ENCODE measurements at regions not wholly inside any gene's neighbourhood (a gene's known extent, or its start where the extent isn't known, plus 50 kb on each side); places are given as distances from the start of the nearest gene placed in this dataset.

DNA sequence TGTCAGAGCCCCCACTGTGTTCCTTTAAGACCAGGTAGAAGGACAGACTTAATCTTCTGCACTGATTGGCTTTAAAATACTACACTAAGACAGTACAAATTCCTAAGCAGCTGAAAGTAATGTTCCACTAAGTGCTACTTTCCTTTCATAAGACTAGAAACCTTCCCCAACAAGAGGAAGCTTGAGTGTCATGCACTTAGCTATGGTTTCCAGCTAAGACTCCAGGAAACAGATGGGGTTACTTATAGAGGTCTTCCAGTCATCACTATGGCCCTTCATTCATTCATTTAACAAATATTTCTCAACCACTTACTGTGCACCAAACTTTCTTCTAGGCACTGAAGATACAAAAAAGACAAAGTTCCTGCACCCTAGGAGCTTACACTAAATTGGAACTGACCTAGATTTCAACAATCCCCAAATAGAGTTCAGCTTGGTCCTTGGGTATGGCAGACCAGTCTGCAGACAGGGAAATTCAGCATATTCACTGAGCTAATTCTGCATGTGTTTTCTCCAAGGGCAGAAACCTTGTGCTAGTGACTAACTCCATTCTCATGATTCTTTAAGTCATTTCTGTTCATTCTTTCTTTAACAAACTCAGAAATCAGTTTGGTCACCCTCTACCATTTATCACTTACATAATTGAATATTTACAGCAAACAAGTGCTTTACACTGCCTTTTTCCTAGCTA, 178.4 kb upstream of the MTNR1B start:
- Histone ChIP-seq H3K4me3 (no peak overlapping the region), H3K27ac (no peak overlapping the region), H3K4me1 (no peaks in the 10 kb centered on the region), H3K36me3 (no peaks in the 10 kb centered on the region), H3K27me3 (no peaks in the 10 kb centered on the region), H3K9me3 (no peaks in the 10 kb centered on the region)
- DNase-seq (ENCODE audit: low spot score in 2 of 2): no peak
- TF ChIP-seq, protein P1, sequence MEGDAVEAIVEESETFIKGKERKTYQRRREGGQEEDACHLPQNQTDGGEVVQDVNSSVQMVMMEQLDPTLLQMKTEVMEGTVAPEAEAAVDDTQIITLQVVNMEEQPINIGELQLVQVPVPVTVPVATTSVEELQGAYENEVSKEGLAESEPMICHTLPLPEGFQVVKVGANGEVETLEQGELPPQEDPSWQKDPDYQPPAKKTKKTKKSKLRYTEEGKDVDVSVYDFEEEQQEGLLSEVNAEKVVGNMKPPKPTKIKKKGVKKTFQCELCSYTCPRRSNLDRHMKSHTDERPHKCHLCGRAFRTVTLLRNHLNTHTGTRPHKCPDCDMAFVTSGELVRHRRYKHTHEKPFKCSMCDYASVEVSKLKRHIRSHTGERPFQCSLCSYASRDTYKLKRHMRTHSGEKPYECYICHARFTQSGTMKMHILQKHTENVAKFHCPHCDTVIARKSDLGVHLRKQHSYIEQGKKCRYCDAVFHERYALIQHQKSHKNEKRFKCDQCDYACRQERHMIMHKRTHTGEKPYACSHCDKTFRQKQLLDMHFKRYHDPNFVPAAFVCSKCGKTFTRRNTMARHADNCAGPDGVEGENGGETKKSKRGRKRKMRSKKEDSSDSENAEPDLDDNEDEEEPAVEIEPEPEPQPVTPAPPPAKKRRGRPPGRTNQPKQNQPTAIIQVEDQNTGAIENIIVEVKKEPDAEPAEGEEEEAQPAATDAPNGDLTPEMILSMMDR (IDR thresholded peaks at IDR 0.05): no peak
- TF ChIP-seq POLR2A (IDR thresholded peaks at IDR 0.05): no peak
- TF ChIP-seq EP300 (IDR thresholded peaks at IDR 0.05): no peak

DNA sequence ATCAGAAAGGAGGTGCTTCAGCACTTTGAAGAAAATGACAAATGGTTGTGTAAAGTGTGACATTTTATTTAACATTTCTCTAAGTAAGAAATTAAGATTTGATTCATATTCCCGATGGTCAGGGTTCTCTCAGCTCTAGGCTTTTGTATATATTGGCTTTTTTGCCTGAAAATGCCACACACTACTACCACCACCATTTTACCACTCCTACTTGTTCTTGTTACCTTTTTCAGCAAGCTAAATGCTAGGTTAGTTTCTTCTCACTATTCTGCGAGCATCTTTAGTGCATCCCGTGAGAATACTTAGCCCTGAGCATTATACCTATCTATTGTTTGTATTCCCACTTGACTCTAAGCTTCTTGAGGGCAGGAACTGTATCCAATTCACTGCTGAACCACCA, 177.6 kb upstream of the MTNR1B start:
- H3K4me1 ChIP-seq: no peaks in the 10 kb centered on the region
- H3K36me3 ChIP-seq: no peaks in the 10 kb centered on the region
- H3K4me3 ChIP-seq: no peak overlapping the region
- WGBS, 2 donors: 90 to 95% methylated on average over 3 of the region's 3 CpGs
- no peak overlapping the region for H3K27ac ChIP-seq
- TF ChIP-seq EP300 (IDR thresholded peaks at IDR 0.05) (no peak), POLR2A (IDR thresholded peaks at IDR 0.05) (no peak)
- TF ChIP-seq, protein P1 (IDR thresholded peaks at IDR 0.05): no peak
- H3K27me3 ChIP-seq: no peaks in the 10 kb centered on the region
- no peak for DNase-seq (ENCODE audit: low spot score in 2 of 2)
- H3K9me3 ChIP-seq: no peaks in the 10 kb centered on the region

DNA sequence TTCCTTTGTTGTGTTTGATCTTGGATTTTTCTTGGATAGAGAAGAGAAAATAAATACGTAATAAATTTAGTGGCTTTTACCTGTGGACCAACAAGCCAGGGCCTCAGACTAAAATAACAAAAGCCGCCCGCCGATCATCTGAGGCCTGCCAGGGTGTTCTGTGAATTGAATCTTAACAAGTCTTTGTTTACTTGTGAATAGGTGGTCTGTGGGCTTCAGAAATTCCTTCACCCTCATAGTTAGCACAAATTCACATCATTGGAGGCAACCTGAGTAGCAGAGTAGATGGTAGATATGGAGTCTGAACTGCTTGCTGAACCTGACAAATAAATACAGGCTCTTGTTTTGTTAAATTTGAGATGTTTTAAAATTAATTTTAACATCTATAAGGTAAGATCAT, 176.3 kb upstream of the MTNR1B start:
- no peaks in the 10 kb centered on the region for H3K4me1 ChIP-seq
- no peaks in the 10 kb centered on the region for H3K36me3 ChIP-seq
- H3K27me3 ChIP-seq: no peaks in the 10 kb centered on the region
- 83% methylated on average over 4 of the region's 4 CpGs for WGBS, 2 donors
- no peaks in the 10 kb centered on the region for H3K9me3 ChIP-seq
- TF ChIP-seq, protein P1 (IDR thresholded peaks at IDR 0.05): no peak
- TF ChIP-seq EP300 (IDR thresholded peaks at IDR 0.05) (no peak), POLR2A (IDR thresholded peaks at IDR 0.05) (no peak)
- H3K27ac ChIP-seq: no peak overlapping the region
- no peak overlapping the region for H3K4me3 ChIP-seq
- DNase-seq (ENCODE audit: low spot score in 2 of 2): no peak

DNA sequence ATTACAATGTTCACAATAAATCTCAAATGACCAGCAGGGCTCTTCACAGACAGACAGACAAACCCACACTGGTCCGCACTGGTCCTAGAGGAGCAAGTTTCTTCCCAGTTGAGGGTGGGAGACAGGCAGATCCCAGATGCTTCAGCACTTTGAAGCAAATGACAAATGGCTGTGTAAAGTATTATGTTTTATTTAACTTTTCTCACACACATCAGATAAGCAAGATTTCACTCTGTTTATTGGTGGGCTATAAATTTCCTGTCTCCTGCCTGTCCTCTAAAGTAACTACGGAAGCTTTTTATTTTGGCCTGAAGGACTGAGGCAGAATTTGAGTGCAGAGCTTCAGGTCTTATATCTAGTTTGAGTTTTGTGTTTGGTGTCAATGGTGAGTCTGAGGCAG, 174.7 kb upstream of the MTNR1B start:
- WGBS, 2 donors: 92 to 94% methylated on average over 2 of the region's 2 CpGs
- TF ChIP-seq, protein P1 (IDR thresholded peaks at IDR 0.05): no peak
- no peak for TF ChIP-seq POLR2A (IDR thresholded peaks at IDR 0.05)
- no peak for TF ChIP-seq EP300 (IDR thresholded peaks at IDR 0.05)
- Histone ChIP-seq H3K4me1 (no peaks in the 10 kb centered on the region), H3K27me3 (no peaks in the 10 kb centered on the region), H3K36me3 (no peaks in the 10 kb centered on the region), H3K9me3 (no peaks in the 10 kb centered on the region), H3K27ac (no peak overlapping the region), H3K4me3 (no peak overlapping the region)
- no peak for DNase-seq (ENCODE audit: low spot score in 2 of 2)

DNA sequence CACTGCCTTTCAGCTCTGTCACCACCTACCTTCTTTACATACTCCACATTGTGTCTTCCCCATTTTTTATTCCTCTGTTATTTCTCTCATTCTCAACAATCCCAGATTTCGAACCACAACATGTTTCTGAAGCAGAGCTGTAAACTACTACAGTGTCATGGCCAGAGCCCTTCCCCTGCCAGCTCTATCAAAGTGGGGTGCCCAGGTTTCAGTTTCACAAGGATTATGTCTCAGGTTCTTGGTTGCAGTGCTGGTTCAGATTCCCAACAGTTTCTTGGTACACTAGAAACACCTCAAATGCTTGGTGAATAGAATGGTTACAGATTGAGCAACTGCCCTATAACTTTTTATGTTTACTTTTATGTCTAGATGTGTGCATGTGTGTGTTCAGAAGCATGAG, 172.7 kb upstream of the MTNR1B start:
- no peaks in the 10 kb centered on the region for H3K4me1 ChIP-seq
- WGBS, 2 donors: 98 to 100% methylated on average over 1 of the region's 1 CpG
- H3K9me3 ChIP-seq: no peaks in the 10 kb centered on the region
- TF ChIP-seq, protein P1 (IDR thresholded peaks at IDR 0.05): no peak
- no peak for TF ChIP-seq POLR2A (IDR thresholded peaks at IDR 0.05)
- no peak for TF ChIP-seq EP300 (IDR thresholded peaks at IDR 0.05)
- H3K27ac ChIP-seq: no peak overlapping the region
- no peak for DNase-seq (ENCODE audit: low spot score in 2 of 2)
- no peaks in the 10 kb centered on the region for H3K36me3 ChIP-seq
- H3K27me3 ChIP-seq: no peaks in the 10 kb centered on the region
- H3K4me3 ChIP-seq: no peak overlapping the region
